ENCODE measurements at regions not wholly inside any gene's neighbourhood (a gene's known extent, or its start where the extent isn't known, plus 50 kb on each side); places are given as distances from the start of the nearest gene placed in this dataset.

GRCh38 chr1:13976485-13976884 is 276.5 kb downstream of the PRDM2 start:
- no peak for DNase-seq

- no peak for DNase-seq
These were observed 281.2 kb downstream of the PRDM2 start for GRCh38 chr1:13981142-13981541.

- no peak for DNase-seq
These were observed 283.4 kb downstream of the PRDM2 start for GRCh38 chr1:13983393-13983792.

GRCh38 chr1:13990939-13991338 is 291.0 kb downstream of the PRDM2 start:
- DNase-seq, result no peak

GRCh38 chr1:13992489-13993285 is 292.7 kb downstream of the PRDM2 start:
- no peak for DNase-seq

GRCh38 chr1:13994386-13994785 is 294.4 kb downstream of the PRDM2 start:
- DNase-seq, result no peak

- DNase-seq, result no peak
These were observed 296.3 kb downstream of the PRDM2 start for GRCh38 chr1:13996334-13996733.

- DNase-seq, result no peak
These were observed 303.6 kb downstream of the PRDM2 start for GRCh38 chr1:14003552-14003951.

GRCh38 chr1:14009582-14009981 is 309.6 kb downstream of the PRDM2 start:
- no peak for DNase-seq

- no peak for DNase-seq
These were observed 310.5 kb downstream of the PRDM2 start for GRCh38 chr1:14010476-14010875.

- no peak for DNase-seq
These were observed 311.1 kb downstream of the PRDM2 start for GRCh38 chr1:14011132-14011531.

- no peak for DNase-seq
These were observed 311.9 kb downstream of the PRDM2 start for GRCh38 chr1:14011888-14012287.

GRCh38 chr1:14014929-14015328 is 314.9 kb downstream of the PRDM2 start:
- DNase-seq, result no peak

- DNase-seq, result no peak
These were observed 315.9 kb downstream of the PRDM2 start for GRCh38 chr1:14015917-14016316.

GRCh38 chr1:14017531-14017961 is 317.6 kb downstream of the PRDM2 start:
- DNase-seq, result no peak

GRCh38 chr1:14019461-14019860 is 319.5 kb downstream of the PRDM2 start:
- DNase-seq, result no peak

GRCh38 chr1:14020006-14020405 is 320.0 kb downstream of the PRDM2 start:
- DNase-seq, result no peak

GRCh38 chr1:14027099-14027498 is 327.1 kb downstream of the PRDM2 start:
- DNase-seq, result no peak

- no peak for DNase-seq
These were observed 331.5 kb downstream of the PRDM2 start for GRCh38 chr1:14031461-14031860.

- DNase-seq, result no peak
These were observed 334.5 kb downstream of the PRDM2 start for GRCh38 chr1:14034506-14034905.

- no peak for DNase-seq
These were observed 337.3 kb downstream of the PRDM2 start for GRCh38 chr1:14037101-14037847.

GRCh38 chr1:14039582-14040430 is 339.8 kb downstream of the PRDM2 start:
- no peak for DNase-seq

- DNase-seq, result no peak
These were observed 350.0 kb downstream of the PRDM2 start for GRCh38 chr1:14049965-14050364.

All from NCI-H1417 treated with DMSO at 0.1 percent for 48 hours (cell line).